ENCODE measurements at regions not wholly inside any gene's neighbourhood (a gene's known extent, or its start where the extent isn't known, plus 50 kb on each side); places are given as distances from the start of the nearest gene placed in this dataset.

- no peak for TF ChIP-seq EP300 (IDR thresholded peaks at IDR 0.05)
- TF ChIP-seq, protein P1, sequence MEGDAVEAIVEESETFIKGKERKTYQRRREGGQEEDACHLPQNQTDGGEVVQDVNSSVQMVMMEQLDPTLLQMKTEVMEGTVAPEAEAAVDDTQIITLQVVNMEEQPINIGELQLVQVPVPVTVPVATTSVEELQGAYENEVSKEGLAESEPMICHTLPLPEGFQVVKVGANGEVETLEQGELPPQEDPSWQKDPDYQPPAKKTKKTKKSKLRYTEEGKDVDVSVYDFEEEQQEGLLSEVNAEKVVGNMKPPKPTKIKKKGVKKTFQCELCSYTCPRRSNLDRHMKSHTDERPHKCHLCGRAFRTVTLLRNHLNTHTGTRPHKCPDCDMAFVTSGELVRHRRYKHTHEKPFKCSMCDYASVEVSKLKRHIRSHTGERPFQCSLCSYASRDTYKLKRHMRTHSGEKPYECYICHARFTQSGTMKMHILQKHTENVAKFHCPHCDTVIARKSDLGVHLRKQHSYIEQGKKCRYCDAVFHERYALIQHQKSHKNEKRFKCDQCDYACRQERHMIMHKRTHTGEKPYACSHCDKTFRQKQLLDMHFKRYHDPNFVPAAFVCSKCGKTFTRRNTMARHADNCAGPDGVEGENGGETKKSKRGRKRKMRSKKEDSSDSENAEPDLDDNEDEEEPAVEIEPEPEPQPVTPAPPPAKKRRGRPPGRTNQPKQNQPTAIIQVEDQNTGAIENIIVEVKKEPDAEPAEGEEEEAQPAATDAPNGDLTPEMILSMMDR (IDR thresholded peaks at IDR 0.05) = no peak
Observed at GRCh38 chr16:27617665-27618064, 67.7 kb downstream of the KATNIP start.
